IMR-90 (cell line): ENCODE measurements at regions not wholly inside any gene's neighbourhood (a gene's known extent, or its start where the extent isn't known, plus 50 kb on each side); places are given as distances from the start of the nearest gene placed in this dataset.

Source experiments
- ATAC-seq: fragments of 200-7000 bp; cut with Tn5 transposase; 2 replicates; pipeline ENCODE4 v1.9.1; 2020; ENCODE audit warnings: low read depth, mild to moderate bottlenecking, moderate library complexity
- BruUV-seq: library from RNA; stranded (reverse); fragments of 400-500 nt; replicated peaks from 2 replicates; lab custom pipeline; 2021; lab: Mats Ljungman, UMichigan
- CTCF ChIA-PET: fragments of 300-600 bp; formaldehyde crosslinking; extraction: SDS; loops from one replicate; lab custom pipeline; 2021; ENCODE audit warnings: antibody characterized with exemption; lab: Yijun Ruan, JAX
- POLR2A ChIA-PET: fragments of 300-600 bp; sonication (Branson Sonifier 250); formaldehyde crosslinking; loops from one replicate; lab custom pipeline; 2022; ENCODE audit warnings: antibody characterized with exemption; ENCODE audit not compliant: unreplicated experiment; lab: Charles Lee
- DNase-seq: peaks from one replicate; pipeline ENCODE4 v3.0.0; 2013
- H2AFZ ChIP-seq: replicated peaks from 2 replicates; pipeline ENCODE3; 2013; ENCODE audit warnings: low read length, mild to moderate bottlenecking; ENCODE audit not compliant: poor library complexity
- H2AK5ac ChIP-seq: 2 replicates; pipeline ENCODE4 v1.6.1; 2013; ENCODE audit warnings: low read depth, low read length, inconsistent platforms
- H2AK9ac ChIP-seq: replicated peaks from 2 replicates; pipeline ENCODE3; 2013; ENCODE audit warnings: mild to moderate bottlenecking, low read depth, low read length, moderate library complexity; ENCODE audit not compliant: poor library complexity
- H2BK120ac ChIP-seq: 2 replicates; pipeline ENCODE4 v1.6.1; 2013; ENCODE audit warnings: low read depth, low read length, inconsistent platforms
- H2BK15ac ChIP-seq: 3 replicates; pipeline ENCODE4 v1.6.1; 2013; ENCODE audit warnings: low read depth, low read length, inconsistent platforms
- H2BK20ac ChIP-seq: 2 replicates; pipeline ENCODE4 v1.6.1; 2013; ENCODE audit warnings: low read depth, mild to moderate bottlenecking, inconsistent platforms, low read length, moderate library complexity
- H2BK5ac ChIP-seq: 2 replicates; pipeline ENCODE4 v1.6.1; 2013; ENCODE audit warnings: mild to moderate bottlenecking, low read depth, low read length, inconsistent platforms; ENCODE audit not compliant: poor library complexity, severe bottlenecking
- H3K14ac ChIP-seq: replicated peaks from 2 replicates; pipeline ENCODE4 v1.6.1; 2013; ENCODE audit warnings: low read depth, low read length, inconsistent platforms
- H3K18ac ChIP-seq: 2 replicates; pipeline ENCODE4 v1.6.1; 2013; ENCODE audit warnings: low read depth, low read length, control low read depth
- H3K23ac ChIP-seq: 2 replicates; pipeline ENCODE4 v1.6.1; 2013; ENCODE audit warnings: low read depth, low read length, inconsistent platforms
- H3K27ac ChIP-seq: 2 replicates; pipeline ENCODE4 v1.5.1; 2013; ENCODE audit warnings: mild to moderate bottlenecking, control low read depth, low read length; ENCODE audit not compliant: insufficient read depth
- H3K27me3 ChIP-seq: 2 replicates; pipeline ENCODE4 v1.6.1; 2013; ENCODE audit warnings: low read length; ENCODE audit not compliant: control insufficient read depth, insufficient read depth
- H3K36me3 ChIP-seq: 2 replicates; pipeline ENCODE4 v1.6.1; 2013; ENCODE audit warnings: low read length, mixed read lengths; ENCODE audit not compliant: control insufficient read depth, insufficient read depth
- H3K4ac ChIP-seq: 2 replicates; pipeline ENCODE4 v1.6.1; 2013; ENCODE audit warnings: low read depth, low read length, inconsistent platforms
- H3K4me1 ChIP-seq: 2 replicates; pipeline ENCODE4 v1.6.1; 2013; ENCODE audit warnings: low read length, mixed read lengths; ENCODE audit not compliant: control insufficient read depth, insufficient read depth
- H3K4me2 ChIP-seq: 2 replicates; pipeline ENCODE4 v1.6.1; 2013; ENCODE audit warnings: low read depth, mild to moderate bottlenecking, control low read depth, low read length, moderate library complexity
- H3K4me3 ChIP-seq: 2 replicates; pipeline ENCODE4 v1.5.1; 2013; ENCODE audit warnings: low read depth, mild to moderate bottlenecking, control low read depth, low read length, moderate library complexity; ENCODE audit not compliant: insufficient read depth
- H3K56ac ChIP-seq: 2 replicates; pipeline ENCODE4 v1.6.1; 2013; ENCODE audit warnings: low read length, inconsistent platforms; ENCODE audit not compliant: insufficient read depth; ENCODE audit errors: extremely low read depth
- H3K79me1 ChIP-seq, 2 experiments: 2 replicates each; pipeline ENCODE4 v1.6.1; 2013; ENCODE audit warnings: low read length in 2 of 2, inconsistent platforms in 1 of 2, low read depth in 1 of 2
- H3K9ac ChIP-seq: 2 replicates; pipeline ENCODE4 v1.6.1; 2013; ENCODE audit warnings: low read depth, low read length, control low read depth
- H3K9me1 ChIP-seq: 2 replicates; pipeline ENCODE4 v1.6.1; 2013; ENCODE audit warnings: low read length, inconsistent platforms; ENCODE audit not compliant: insufficient read depth
- H3K9me3 ChIP-seq: 2 replicates; pipeline ENCODE4 v1.6.1; 2013; ENCODE audit warnings: low read length; ENCODE audit not compliant: control insufficient read depth, insufficient read depth
- H4K20me1 ChIP-seq: 2 replicates; pipeline ENCODE4 v1.6.1; 2013; ENCODE audit warnings: low read length, inconsistent platforms; ENCODE audit not compliant: insufficient read depth
- H4K5ac ChIP-seq: 2 replicates; pipeline ENCODE4 v1.6.1; 2013; ENCODE audit warnings: mild to moderate bottlenecking, low read depth, low read length, control low read depth
- H4K8ac ChIP-seq, 2 experiments: 2 replicates each; pipeline ENCODE4 v1.6.1; 2013; ENCODE audit warnings: low read depth in 2 of 2, low read length in 2 of 2, control low read depth in 1 of 2, inconsistent platforms in 1 of 2
- H4K91ac ChIP-seq: 2 replicates; pipeline ENCODE4 v1.6.1; 2013; ENCODE audit warnings: low read depth, low read length, inconsistent platforms; ENCODE audit not compliant: insufficient read depth
- BHLHE40 ChIP-seq: fragments of 150-350 bp; IDR thresholded peaks from 2 replicates; pipeline ENCODE4 v1.6.1; 2016; ENCODE audit warnings: mild to moderate bottlenecking, low read depth, low read length
- CEBPB ChIP-seq: IDR thresholded peaks from 2 replicates; pipeline ENCODE4 v1.6.1; 2012; ENCODE audit warnings: low read depth, low read length, improper control_type of control experiment
- CHD1 ChIP-seq: IDR thresholded peaks from 2 replicates; pipeline ENCODE4 v1.6.1; 2012; ENCODE audit warnings: low read depth, low read length, improper control_type of control experiment
- CTCF ChIP-seq: conservative IDR thresholded peaks from 2 replicates; pipeline ENCODE4 v1.5.1; 2012; ENCODE audit warnings: mild to moderate bottlenecking, low read depth, low read length, improper control_type of control experiment
- ELK1 ChIP-seq: fragments of 150-350 bp; IDR thresholded peaks from 2 replicates; pipeline ENCODE4 v1.6.1; 2016; ENCODE audit warnings: low read depth, mild to moderate bottlenecking, low read length, moderate library complexity, borderline replicate concordance
- MAFK ChIP-seq: IDR thresholded peaks from 2 replicates; pipeline ENCODE4 v1.6.1; 2012; ENCODE audit warnings: low read depth, low read length, improper control_type of control experiment
- MAZ ChIP-seq: IDR thresholded peaks from 2 replicates; pipeline ENCODE4 v1.6.1; 2012; ENCODE audit warnings: low read depth, mild to moderate bottlenecking, low read length, improper control_type of control experiment, moderate library complexity, borderline replicate concordance
- MXI1 ChIP-seq: IDR thresholded peaks from 2 replicates; pipeline ENCODE4 v1.6.1; 2012; ENCODE audit warnings: low read depth, mild to moderate bottlenecking, low read length, moderate library complexity, borderline replicate concordance
- NFE2L2 ChIP-seq: fragments of 150-350 bp; IDR thresholded peaks from 2 replicates; pipeline ENCODE4 v1.6.1; 2016; ENCODE audit warnings: low read depth, mild to moderate bottlenecking, low read length
- POLR2A ChIP-seq: IDR thresholded peaks from 2 replicates; pipeline ENCODE4 v1.6.1; 2012; ENCODE audit warnings: mild to moderate bottlenecking, low read depth, low read length
- RAD21 ChIP-seq: IDR thresholded peaks from 2 replicates; pipeline ENCODE4 v1.6.1; 2012; ENCODE audit warnings: low read length, improper control_type of control experiment
- RCOR1 ChIP-seq: IDR thresholded peaks from 2 replicates; pipeline ENCODE4 v1.6.1; 2012; ENCODE audit warnings: mild to moderate bottlenecking, low read length, improper control_type of control experiment; ENCODE audit not compliant: insufficient replicate concordance
- RFX5 ChIP-seq: IDR thresholded peaks from 2 replicates; pipeline ENCODE4 v1.8.0; 2012; ENCODE audit warnings: low read depth, mild to moderate bottlenecking, low read length, moderate library complexity
- SMC3 ChIP-seq: fragments of 150-350 bp; IDR thresholded peaks from 2 replicates; pipeline ENCODE4 v1.6.1; 2016; ENCODE audit warnings: low read depth, mild to moderate bottlenecking, antibody characterized with exemption, low read length, moderate library complexity
- USF2 ChIP-seq: fragments of 150-350 bp; IDR thresholded peaks from 2 replicates; pipeline ENCODE4 v1.6.1; 2017; ENCODE audit warnings: mild to moderate bottlenecking, antibody characterized with exemption, low read length, low read depth
- WGBS, 2 experiments: methylation state at CpG; one replicate each; pipeline versions ENCODE4 v1.1.5 to v1.1.7; 2013; ENCODE audit warnings: missing lambda C conversion rate in 2 of 2; ENCODE audit not compliant: insufficient read length in 1 of 2; ENCODE audit errors: extremely low coverage in 2 of 2; 5-methylcytosine and 5-hydroxymethylcytosine counted together
- dilution Hi-C: fragments of 300-500 bp; cut with HindIII; formaldehyde crosslinking; loops from one replicate; pipeline ENCODE4 v1.14.3; 2018; ENCODE audit warnings: low sequenced_read_pairs; ENCODE audit not compliant: unreplicated experiment
- in situ Hi-C: fragments of 300-500 bp; cut with MboI; formaldehyde crosslinking; loops from 3 replicates; pipeline ENCODE4 v1.14.3; 2019; ENCODE audit warnings: low sequenced_read_pairs, inconsistent platforms, mixed read lengths
- intact Hi-C: fragments of 100-400 bp; cut with micrococcal nuclease; formaldehyde crosslinking; loops from 2 replicates; pipeline ENCODE4 v1.10.0; 2022

- no peaks in the 10 kb centered on the region for H3K36me3 ChIP-seq
- H2BK120ac ChIP-seq: no peak overlapping the region
- no TSS peak for BruUV-seq
- H3K9me1 ChIP-seq: 0 out of 2 replicates have a peak, but pooled peaks cover 2% of the 10 kb centered on the region
- no peaks in the 10 kb centered on the region; the same call in 1 of the 2 replicates for H3K4me1 ChIP-seq
- no peak overlapping the region for H4K91ac ChIP-seq
- no peak overlapping the region for H3K56ac ChIP-seq
- no peak overlapping the region for H4K5ac ChIP-seq
- H3K23ac ChIP-seq: no peak overlapping the region
- ATAC-seq (no peak; the same call in 1 of the 2 replicates), DNase-seq (no peak)
- H3K4me3 ChIP-seq: no peak overlapping the region
- no peak overlapping the region for H3K4ac ChIP-seq
- no peak overlapping the region for H3K9ac ChIP-seq
- no peak overlapping the region for H2BK20ac ChIP-seq
- peak overlapping the region; percentile 23 for H2AFZ ChIP-seq
- no peak overlapping the region for H3K27ac ChIP-seq
- no peak overlapping the region for H2AK5ac ChIP-seq
- ChIA-PET CTCF (no interaction called here), POLR2A (no interaction called here)
- no peaks in the 10 kb centered on the region; the same call in 1 of the 2 replicates for H3K9me3 ChIP-seq
- intact Hi-C loops (no loop called here), in situ Hi-C loops (no loop called here), dilution Hi-C loops (no loop called here)
- TF ChIP-seq BHLHE40 (no peak), POLR2A (no peak), MAZ (no peak), NFE2L2 (no peak), MXI1 (no peak), RCOR1 (no peak), USF2 (no peak), SMC3 (no peak), MAFK (no peak), CEBPB (no peak), CTCF (no peak), ELK1 (no peak), RFX5 (no peak), RAD21 (no peak), CHD1 (no peak)
- H3K79me1 ChIP-seq: no peaks in the 10 kb centered on the region
- peak overlapping the region; percentile 32 for H2AK9ac ChIP-seq
- 4% methylated on average over 7 of the region's 34 CpGs; no CpG with 5 or more reads in 1 of the 2 experiments for WGBS, 2 experiments
- H4K8ac ChIP-seq: no peak overlapping the region
- no peak overlapping the region for H2BK15ac ChIP-seq
- H3K27me3 ChIP-seq: peaks cover 60% of the 10 kb centered on the region
- H2BK5ac ChIP-seq: no peak overlapping the region
- no peak overlapping the region for H3K14ac ChIP-seq
- H3K18ac ChIP-seq: no peak overlapping the region
- no peaks in the 10 kb centered on the region for H4K20me1 ChIP-seq
- H3K4me2 ChIP-seq: peak overlapping the region; percentile 33; the same call in 1 of the 2 replicates
Measured at GRCh38 chr3:184491867-184492615, 69.5 kb upstream of the EPHB3 start.
